ENCODE measurements at regions not wholly inside any gene's neighbourhood (a gene's known extent, or its start where the extent isn't known, plus 50 kb on each side); places are given as distances from the start of the nearest gene placed in this dataset.

DNA sequence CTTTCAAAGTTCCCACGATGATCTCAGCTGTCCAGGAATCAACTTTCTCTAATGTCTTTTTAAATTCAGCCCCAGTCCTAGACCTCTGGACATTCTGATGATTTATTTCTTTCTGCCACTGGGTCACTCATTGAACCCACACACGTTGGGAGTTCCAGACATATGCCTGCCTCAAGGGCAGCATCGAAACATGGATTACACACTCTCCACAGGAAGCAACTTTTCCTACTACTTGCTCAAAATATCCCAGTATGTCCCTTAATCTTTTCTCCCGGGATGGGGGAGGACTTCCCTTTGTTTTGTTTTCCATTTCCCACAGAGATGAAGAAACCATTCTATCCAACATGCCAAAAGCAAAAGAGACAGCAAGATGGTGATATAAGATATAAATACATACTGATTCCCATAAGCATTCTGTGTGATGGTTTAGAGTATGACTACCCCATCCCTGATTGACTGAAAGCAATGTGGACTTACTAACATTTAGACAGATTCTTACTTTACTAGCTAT is 79.8 kb upstream of the PPARGC1A start:
- no peaks in the 10 kb centered on the region for H3K4me1 ChIP-seq (ENCODE audit: insufficient read depth, low read length)
- 0 out of 2 replicates have a peak, but pooled peaks cover 2% of the 10 kb centered on the region for H3K27me3 ChIP-seq (ENCODE audit: low read length)
- intact Hi-C loops (cut with micrococcal nuclease) = no loop called here
- no peaks in the 10 kb centered on the region for H3K9me2 ChIP-seq (replicated peaks; ENCODE audit: low read length)
- POLR2A ChIA-PET (ENCODE audit: unreplicated experiment) = interaction anchor here (0.7 kb wide), 1 partner anchor 1193 kb away, joined by 3 read pairs; no protein-coding TSS in a partner anchor
- H4K20me1 ChIP-seq (ENCODE audit: low read length) = no peaks in the 10 kb centered on the region
- no peak overlapping the region for H3K9ac ChIP-seq (ENCODE audit: low read length)
- CTCF ChIA-PET = no interaction called here
- H3K36me3 ChIP-seq (ENCODE audit: low read depth, low read length) = no peaks in the 10 kb centered on the region
- no peaks in the 10 kb centered on the region for H3K79me2 ChIP-seq (ENCODE audit: low read length)
- H3K4me2 ChIP-seq (ENCODE audit: low read length) = no peak overlapping the region
- no peak overlapping the region for H3K4me3 ChIP-seq (ENCODE audit: low read length)
- no peak for ATAC-seq
- TF ChIP-seq, protein P1, sequence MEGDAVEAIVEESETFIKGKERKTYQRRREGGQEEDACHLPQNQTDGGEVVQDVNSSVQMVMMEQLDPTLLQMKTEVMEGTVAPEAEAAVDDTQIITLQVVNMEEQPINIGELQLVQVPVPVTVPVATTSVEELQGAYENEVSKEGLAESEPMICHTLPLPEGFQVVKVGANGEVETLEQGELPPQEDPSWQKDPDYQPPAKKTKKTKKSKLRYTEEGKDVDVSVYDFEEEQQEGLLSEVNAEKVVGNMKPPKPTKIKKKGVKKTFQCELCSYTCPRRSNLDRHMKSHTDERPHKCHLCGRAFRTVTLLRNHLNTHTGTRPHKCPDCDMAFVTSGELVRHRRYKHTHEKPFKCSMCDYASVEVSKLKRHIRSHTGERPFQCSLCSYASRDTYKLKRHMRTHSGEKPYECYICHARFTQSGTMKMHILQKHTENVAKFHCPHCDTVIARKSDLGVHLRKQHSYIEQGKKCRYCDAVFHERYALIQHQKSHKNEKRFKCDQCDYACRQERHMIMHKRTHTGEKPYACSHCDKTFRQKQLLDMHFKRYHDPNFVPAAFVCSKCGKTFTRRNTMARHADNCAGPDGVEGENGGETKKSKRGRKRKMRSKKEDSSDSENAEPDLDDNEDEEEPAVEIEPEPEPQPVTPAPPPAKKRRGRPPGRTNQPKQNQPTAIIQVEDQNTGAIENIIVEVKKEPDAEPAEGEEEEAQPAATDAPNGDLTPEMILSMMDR (conservative IDR thresholded peaks at IDR 0.05; ENCODE audit: low read depth, low read length) = no peak
- no peak for TF ChIP-seq EZH2phosphoT487 (IDR thresholded peaks at IDR 0.05; ENCODE audit: borderline replicate concordance, low read length)
- no peak for TF ChIP-seq EZH2 (IDR thresholded peaks at IDR 0.05; ENCODE audit: low read length, unreplicated experiment)
- no peaks in the 10 kb centered on the region for H3F3A ChIP-seq (ENCODE audit: low read length, unreplicated experiment)
- no peak for DNase-seq
- H2AFZ ChIP-seq (ENCODE audit: low read length) = no peak overlapping the region
- no peaks in the 10 kb centered on the region for H3K9me3 ChIP-seq (ENCODE audit: low read length)
- BruUV-seq (replicated peaks) = no TSS peak
- no peak overlapping the region for H3K27ac ChIP-seq (ENCODE audit: low read length)

DNA sequence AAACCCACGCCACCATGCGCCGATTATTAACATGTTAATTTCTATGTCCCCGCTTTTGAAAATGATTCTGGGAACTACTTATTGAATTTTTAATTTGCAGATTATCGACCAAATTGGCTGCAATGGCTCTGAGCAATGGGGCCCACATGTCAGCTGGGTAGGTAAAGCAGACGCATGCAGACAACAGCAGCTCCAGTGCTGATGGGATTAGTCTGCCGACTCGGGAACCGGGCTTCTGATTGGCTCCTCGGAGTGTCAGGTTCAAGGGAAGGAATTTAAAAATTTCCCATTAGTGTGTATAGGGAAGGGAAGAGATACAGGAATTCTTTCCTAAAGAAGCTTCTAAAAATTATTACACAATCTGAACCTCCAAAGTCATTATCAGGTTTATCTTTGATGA is 77.4 kb upstream of the PPARGC1A start:
- TF ChIP-seq EZH2phosphoT487 (IDR thresholded peaks at IDR 0.05; ENCODE audit: borderline replicate concordance, low read length) (no peak), EZH2 (IDR thresholded peaks at IDR 0.05; ENCODE audit: low read length, unreplicated experiment) (no peak)
- TF ChIP-seq, protein P1 (conservative IDR thresholded peaks at IDR 0.05; ENCODE audit: low read depth, low read length) = no peak
- no peaks in the 10 kb centered on the region for H3K9me3 ChIP-seq (ENCODE audit: low read length)
- no peak for DNase-seq
- no peaks in the 10 kb centered on the region for H3K4me1 ChIP-seq (ENCODE audit: insufficient read depth, low read length)
- H3K9ac ChIP-seq (ENCODE audit: low read length) = no peak overlapping the region
- H3K27me3 ChIP-seq (ENCODE audit: low read length) = 0 out of 2 replicates have a peak, but pooled peaks cover 2% of the 10 kb centered on the region
- no peak overlapping the region for H3K4me3 ChIP-seq (ENCODE audit: low read length)
- no peak overlapping the region for H2AFZ ChIP-seq (ENCODE audit: low read length)
- H3K27ac ChIP-seq (ENCODE audit: low read length) = no peak overlapping the region
- no peak for ATAC-seq
- H4K20me1 ChIP-seq (ENCODE audit: low read length) = no peaks in the 10 kb centered on the region
- no peaks in the 10 kb centered on the region for H3F3A ChIP-seq (ENCODE audit: low read length, unreplicated experiment)
- H3K4me2 ChIP-seq (ENCODE audit: low read length) = no peak overlapping the region
- CTCF ChIA-PET = no interaction called here
- intact Hi-C loops (cut with micrococcal nuclease) = no loop called here
- no peaks in the 10 kb centered on the region for H3K9me2 ChIP-seq (replicated peaks; ENCODE audit: low read length)
- no peaks in the 10 kb centered on the region for H3K36me3 ChIP-seq (ENCODE audit: low read depth, low read length)
- H3K79me2 ChIP-seq (ENCODE audit: low read length) = no peaks in the 10 kb centered on the region
- no TSS peak for BruUV-seq (replicated peaks)
- POLR2A ChIA-PET (ENCODE audit: unreplicated experiment) = no interaction called here

DNA sequence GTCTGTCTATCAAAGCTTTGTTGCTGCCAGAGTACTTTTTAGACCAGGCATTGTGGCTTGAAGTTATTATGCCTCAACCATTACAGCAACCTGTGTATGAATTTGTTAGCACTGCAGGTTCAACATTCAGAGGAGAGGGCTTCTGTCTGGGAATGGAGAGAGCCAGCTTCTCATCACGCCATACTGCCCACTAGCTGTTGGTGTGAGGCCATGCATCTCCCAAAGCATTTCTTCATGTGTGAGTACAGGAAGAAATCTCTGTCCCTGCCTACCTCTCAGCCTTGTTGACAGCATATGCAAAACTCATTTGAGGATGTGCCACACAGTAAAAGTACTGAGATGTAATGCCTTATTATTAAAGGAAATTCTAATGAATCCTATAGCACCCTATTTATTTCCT is 76.9 kb upstream of the PPARGC1A start:
- BruUV-seq (replicated peaks) = no TSS peak
- Histone ChIP-seq H3K27ac (ENCODE audit: low read length) (no peak overlapping the region), H4K20me1 (ENCODE audit: low read length) (no peaks in the 10 kb centered on the region), H3K4me1 (ENCODE audit: insufficient read depth, low read length) (no peaks in the 10 kb centered on the region), H3F3A (ENCODE audit: low read length, unreplicated experiment) (no peaks in the 10 kb centered on the region), H3K9me3 (ENCODE audit: low read length) (no peaks in the 10 kb centered on the region), H3K36me3 (ENCODE audit: low read depth, low read length) (no peaks in the 10 kb centered on the region), H3K4me2 (ENCODE audit: low read length) (no peak overlapping the region), H3K79me2 (ENCODE audit: low read length) (no peaks in the 10 kb centered on the region), H3K27me3 (ENCODE audit: low read length) (0 out of 2 replicates have a peak, but pooled peaks cover 2% of the 10 kb centered on the region), H2AFZ (ENCODE audit: low read length) (no peak overlapping the region), H3K4me3 (ENCODE audit: low read length) (no peak overlapping the region), H3K9ac (ENCODE audit: low read length) (no peak overlapping the region), H3K9me2 (replicated peaks; ENCODE audit: low read length) (no peaks in the 10 kb centered on the region)
- no peak for TF ChIP-seq EZH2phosphoT487 (IDR thresholded peaks at IDR 0.05; ENCODE audit: borderline replicate concordance, low read length)
- TF ChIP-seq, protein P1 (conservative IDR thresholded peaks at IDR 0.05; ENCODE audit: low read depth, low read length) = 0 out of 2 replicates have a peak, but pooled peaks have one; percentile 27
- TF ChIP-seq EZH2 (IDR thresholded peaks at IDR 0.05; ENCODE audit: low read length, unreplicated experiment) = no peak
- ATAC-seq (no peak), DNase-seq (no peak)
- intact Hi-C loops (cut with micrococcal nuclease) = no loop called here
- POLR2A ChIA-PET (ENCODE audit: unreplicated experiment) = no interaction called here
- CTCF ChIA-PET = no interaction called here
